GM18505 (cell line): ENCODE measurements at regions not wholly inside any gene's neighbourhood (a gene's known extent, or its start where the extent isn't known, plus 50 kb on each side); places are given as distances from the start of the nearest gene placed in this dataset.

ENCODE experiments used
- ATAC-seq: cut with Tn5 transposase; IDR thresholded peaks from one replicate; pipeline ENCODE4 v1.9.1; 2021; ENCODE audit not compliant: unreplicated experiment
- POLR2A ChIP-seq: IDR thresholded peaks from 4 replicates; pipeline ENCODE4 v1.6.1; 2011; ENCODE audit warnings: borderline replicate concordance; ENCODE audit not compliant: insufficient read depth, insufficient read length; ENCODE audit errors: extremely low read depth

- no peak for ATAC-seq
- no peak for TF ChIP-seq POLR2A
Observed at GRCh38 chr2:196224756-196225155, 53.4 kb upstream of the STK17B start.

- TF ChIP-seq POLR2A = no peak
- ATAC-seq = no peak
Observed at GRCh38 chr2:196225213-196225612, 53.8 kb upstream of the STK17B start.

GRCh38 chr2:196226058-196226706 lies 54.8 kb upstream of the STK17B start:
- ATAC-seq = no peak
- no peak for TF ChIP-seq POLR2A

GRCh38 chr2:196226707-196227065 lies 55.3 kb upstream of the STK17B start:
- TF ChIP-seq POLR2A = no peak
- ATAC-seq = no peak

- no peak for TF ChIP-seq POLR2A
- no peak for ATAC-seq
Observed at GRCh38 chr2:196229013-196229412, 57.6 kb upstream of the STK17B start.

GRCh38 chr2:196230061-196230854 lies 58.9 kb upstream of the STK17B start:
- no peak for TF ChIP-seq POLR2A

GRCh38 chr2:196233021-196233804 lies 61.8 kb upstream of the STK17B start:
- TF ChIP-seq POLR2A = no peak
- peak; percentile 26 for ATAC-seq

More at GRCh38 chr2:196230061-196230854, 58.9 kb upstream of the STK17B start:
- ATAC-seq = no peak

- ATAC-seq = peak; percentile 74
- TF ChIP-seq POLR2A = no peak
Observed at GRCh38 chr2:196233805-196234475, 62.6 kb upstream of the STK17B start.

- TF ChIP-seq POLR2A = no peak
- ATAC-seq = no peak
Observed at GRCh38 chr2:196234672-196235071, 63.3 kb upstream of the STK17B start.

- ATAC-seq = no peak
Observed at GRCh38 chr2:196238836-196239380, 67.5 kb upstream of the STK17B start.

GRCh38 chr2:196239622-196240587 lies 68.5 kb upstream of the STK17B start:
- TF ChIP-seq POLR2A = no peak
- ATAC-seq = peak; percentile 74

More at GRCh38 chr2:196238836-196239380, 67.5 kb upstream of the STK17B start:
- TF ChIP-seq POLR2A = no peak

GRCh38 chr2:196241175-196241574 lies 69.8 kb upstream of the STK17B start:
- no peak for ATAC-seq
- TF ChIP-seq POLR2A = no peak
